Activated CD4-positive, alpha-beta T cell treated with anti-CD3 and anti-CD28 coated beads, Interleukin-2, amount 10 ng/mL, durations not matched to agents 24 days and 14 days (primary cell): ENCODE measurements at regions not wholly inside any gene's neighbourhood (a gene's known extent, or its start where the extent isn't known, plus 50 kb on each side); places are given as distances from the start of the nearest gene placed in this dataset.

ENCODE experiments used
- DNase-seq: peaks from one replicate; pipeline ENCODE4 v3.0.0; 2022
- H3K27ac Mint-ChIP-seq: one replicate; pipeline ENCODE4 v1.8.0; 2022; ENCODE audit warnings: mild to moderate bottlenecking, mixed read lengths
- H3K27me3 Mint-ChIP-seq: one replicate; pipeline ENCODE4 v1.8.0; 2022; ENCODE audit warnings: mixed read lengths
- H3K36me3 Mint-ChIP-seq: one replicate; pipeline ENCODE4 v1.8.0; 2022; ENCODE audit warnings: low read depth, mild to moderate bottlenecking, mixed read lengths
- H3K4me1 Mint-ChIP-seq: one replicate; pipeline ENCODE4 v1.8.0; 2021; ENCODE audit warnings: mixed read lengths
- H3K4me3 Mint-ChIP-seq: one replicate; pipeline ENCODE4 v1.8.0; 2022; ENCODE audit warnings: mild to moderate bottlenecking, moderate library complexity, mixed read lengths
- H3K9me3 Mint-ChIP-seq: one replicate; pipeline ENCODE4 v1.8.0; 2021; ENCODE audit warnings: mixed read lengths
- intact Hi-C: fragments of 100-400 bp; cut with micrococcal nuclease; formaldehyde crosslinking; loops from one replicate; pipeline ENCODE4 v1.15.1; 2023

GRCh38 chr9:88673886-88674285 lies 138.9 kb downstream of the NXNL2 start:
- DNase-seq, result no peak
- Mint-ChIP-seq H3K4me3 (no peak overlapping the region), H3K27ac (no peak overlapping the region), H3K4me1 (no peaks in the 10 kb centered on the region), H3K27me3 (peaks cover 2% of the 10 kb centered on the region), H3K36me3 (no peaks in the 10 kb centered on the region), H3K9me3 (no peaks in the 10 kb centered on the region)
- intact Hi-C loops, result no loop called here

- H3K4me1 Mint-ChIP-seq, result no peaks in the 10 kb centered on the region
These were observed 141.7 kb downstream of the NXNL2 start for GRCh38 chr9:88676644-88677043.

GRCh38 chr9:88678008-88678407 lies 143.0 kb downstream of the NXNL2 start:
- no peaks in the 10 kb centered on the region for H3K9me3 Mint-ChIP-seq
- H3K4me1 Mint-ChIP-seq, result no peaks in the 10 kb centered on the region
- no peaks in the 10 kb centered on the region for H3K27me3 Mint-ChIP-seq
- H3K36me3 Mint-ChIP-seq, result no peaks in the 10 kb centered on the region
- intact Hi-C loops, result no loop called here
- no peak overlapping the region for H3K27ac Mint-ChIP-seq
- H3K4me3 Mint-ChIP-seq, result no peak overlapping the region
- DNase-seq, result no peak

More at GRCh38 chr9:88676644-88677043, 141.7 kb downstream of the NXNL2 start:
- no peaks in the 10 kb centered on the region for H3K36me3 Mint-ChIP-seq
- no peaks in the 10 kb centered on the region for H3K9me3 Mint-ChIP-seq
- intact Hi-C loops, result no loop called here
- H3K27ac Mint-ChIP-seq, result no peak overlapping the region
- DNase-seq, result no peak
- no peak overlapping the region for H3K4me3 Mint-ChIP-seq
- H3K27me3 Mint-ChIP-seq, result no peaks in the 10 kb centered on the region

GRCh38 chr9:88678431-88678830 lies 143.5 kb downstream of the NXNL2 start:
- Mint-ChIP-seq H3K9me3 (no peaks in the 10 kb centered on the region), H3K27ac (no peak overlapping the region), H3K4me3 (no peak overlapping the region), H3K4me1 (no peaks in the 10 kb centered on the region), H3K36me3 (no peaks in the 10 kb centered on the region), H3K27me3 (no peaks in the 10 kb centered on the region)
- intact Hi-C loops, result no loop called here
- DNase-seq, result no peak

- no peaks in the 10 kb centered on the region for H3K27me3 Mint-ChIP-seq
- intact Hi-C loops, result no loop called here
- H3K4me1 Mint-ChIP-seq, result no peaks in the 10 kb centered on the region
- DNase-seq, result no peak
- no peaks in the 10 kb centered on the region for H3K36me3 Mint-ChIP-seq
- H3K9me3 Mint-ChIP-seq, result no peaks in the 10 kb centered on the region
- no peak overlapping the region for H3K4me3 Mint-ChIP-seq
- H3K27ac Mint-ChIP-seq, result no peak overlapping the region
These were observed 145.1 kb downstream of the NXNL2 start for GRCh38 chr9:88680041-88680440.

- DNase-seq, result no peak
- Mint-ChIP-seq H3K27ac (no peak overlapping the region), H3K4me1 (no peaks in the 10 kb centered on the region), H3K9me3 (no peaks in the 10 kb centered on the region), H3K4me3 (no peak overlapping the region), H3K27me3 (no peaks in the 10 kb centered on the region), H3K36me3 (no peaks in the 10 kb centered on the region)
- intact Hi-C loops, result no loop called here
These were observed 145.7 kb downstream of the NXNL2 start for GRCh38 chr9:88680505-88681160.

GRCh38 chr9:88681434-88681833 lies 146.5 kb downstream of the NXNL2 start:
- Mint-ChIP-seq H3K27ac (no peak overlapping the region), H3K9me3 (no peaks in the 10 kb centered on the region), H3K36me3 (no peaks in the 10 kb centered on the region), H3K27me3 (no peaks in the 10 kb centered on the region), H3K4me1 (no peaks in the 10 kb centered on the region), H3K4me3 (no peak overlapping the region)
- DNase-seq, result no peak
- intact Hi-C loops, result no loop called here

GRCh38 chr9:88682431-88682831 lies 147.5 kb downstream of the NXNL2 start:
- no peak for DNase-seq
- Mint-ChIP-seq H3K4me3 (no peak overlapping the region), H3K27me3 (no peaks in the 10 kb centered on the region), H3K9me3 (no peaks in the 10 kb centered on the region), H3K4me1 (no peaks in the 10 kb centered on the region), H3K36me3 (no peaks in the 10 kb centered on the region), H3K27ac (no peak overlapping the region)
- intact Hi-C loops, result no loop called here

- Mint-ChIP-seq H3K36me3 (no peaks in the 10 kb centered on the region), H3K4me3 (no peak overlapping the region), H3K27me3 (peaks cover 2% of the 10 kb centered on the region), H3K9me3 (no peaks in the 10 kb centered on the region), H3K27ac (no peak overlapping the region), H3K4me1 (no peaks in the 10 kb centered on the region)
- intact Hi-C loops, result no loop called here
- DNase-seq, result no peak
These were observed 149.1 kb downstream of the NXNL2 start for GRCh38 chr9:88684046-88684445.

GRCh38 chr9:88684845-88685244 lies 149.9 kb downstream of the NXNL2 start:
- no peak for DNase-seq
- Mint-ChIP-seq H3K36me3 (no peaks in the 10 kb centered on the region), H3K4me3 (no peak overlapping the region), H3K27ac (no peak overlapping the region), H3K27me3 (peaks cover 2% of the 10 kb centered on the region), H3K9me3 (no peaks in the 10 kb centered on the region), H3K4me1 (no peaks in the 10 kb centered on the region)
- intact Hi-C loops, result no loop called here

- Mint-ChIP-seq H3K4me3 (no peak overlapping the region), H3K27me3 (peaks cover 2% of the 10 kb centered on the region), H3K36me3 (no peaks in the 10 kb centered on the region), H3K9me3 (no peaks in the 10 kb centered on the region), H3K4me1 (no peaks in the 10 kb centered on the region), H3K27ac (no peak overlapping the region)
- intact Hi-C loops, result no loop called here
- DNase-seq, result no peak
These were observed 151.0 kb downstream of the NXNL2 start for GRCh38 chr9:88685966-88686365.

GRCh38 chr9:88689509-88690298 lies 154.7 kb downstream of the NXNL2 start:
- Mint-ChIP-seq H3K4me1 (no peaks in the 10 kb centered on the region), H3K27ac (no peak overlapping the region), H3K4me3 (no peak overlapping the region), H3K27me3 (peaks cover 2% of the 10 kb centered on the region), H3K36me3 (no peaks in the 10 kb centered on the region), H3K9me3 (peaks cover 5% of the 10 kb centered on the region)
- DNase-seq, result no peak
- intact Hi-C loops, result no loop called here

GRCh38 chr9:88690628-88691027 lies 155.7 kb downstream of the NXNL2 start:
- no peak overlapping the region for H3K4me3 Mint-ChIP-seq
- no peak overlapping the region for H3K27ac Mint-ChIP-seq
- peaks cover 2% of the 10 kb centered on the region for H3K27me3 Mint-ChIP-seq

GRCh38 chr9:88691091-88691490 lies 156.1 kb downstream of the NXNL2 start:
- peaks cover 2% of the 10 kb centered on the region for H3K27me3 Mint-ChIP-seq
- intact Hi-C loops, result no loop called here
- no peak overlapping the region for H3K4me3 Mint-ChIP-seq
- H3K9me3 Mint-ChIP-seq, result peaks cover 5% of the 10 kb centered on the region
- no peak for DNase-seq
- no peak overlapping the region for H3K27ac Mint-ChIP-seq
- H3K36me3 Mint-ChIP-seq, result no peaks in the 10 kb centered on the region
- no peaks in the 10 kb centered on the region for H3K4me1 Mint-ChIP-seq

More at GRCh38 chr9:88690628-88691027, 155.7 kb downstream of the NXNL2 start:
- H3K36me3 Mint-ChIP-seq, result no peaks in the 10 kb centered on the region
- no peaks in the 10 kb centered on the region for H3K4me1 Mint-ChIP-seq
- DNase-seq, result no peak
- intact Hi-C loops, result no loop called here
- H3K9me3 Mint-ChIP-seq, result peaks cover 5% of the 10 kb centered on the region
